ENCODE measurements at regions not wholly inside any gene's neighbourhood (a gene's known extent, or its start where the extent isn't known, plus 50 kb on each side); places are given as distances from the start of the nearest gene placed in this dataset.

- no peak for DNase-seq (ENCODE audit: low read depth)
Measured at GRCh38 chr5:175765858-175766257, 105.5 kb upstream of the CPLX2 start.

GRCh38 chr5:175766963-175767362 is 104.4 kb upstream of the CPLX2 start:
- no peak for DNase-seq (ENCODE audit: low read depth)

- DNase-seq (ENCODE audit: low read depth) = no peak
Measured at GRCh38 chr5:175772747-175773533, 98.4 kb upstream of the CPLX2 start.

DNA sequence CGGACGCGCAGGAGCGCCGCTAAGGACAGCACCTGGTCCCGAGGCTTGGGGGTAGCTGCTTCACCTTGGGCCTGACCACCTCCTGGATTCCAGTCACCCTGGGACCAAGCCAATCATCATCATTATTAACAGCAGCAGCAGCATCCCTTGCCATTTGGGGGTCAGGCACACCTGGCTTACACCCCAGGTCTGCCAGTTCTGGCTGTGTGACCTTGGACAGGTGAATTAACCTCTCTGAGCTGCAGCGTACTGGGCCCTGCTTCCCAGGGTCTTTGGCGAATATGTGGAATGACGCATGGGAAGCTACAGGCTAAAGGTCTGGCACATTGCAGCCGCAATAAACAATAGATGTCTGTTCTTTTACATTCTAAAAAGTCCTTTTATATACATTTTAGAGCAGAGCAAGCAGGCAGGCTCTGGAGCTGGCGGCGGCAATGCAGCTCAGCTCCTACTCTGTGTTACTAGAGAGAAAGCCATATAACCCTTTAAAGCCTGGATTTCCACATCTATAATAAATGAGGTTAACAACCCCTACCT is 97.8 kb upstream of the CPLX2 start:
- DNase-seq (ENCODE audit: low read depth) = no peak

DNA sequence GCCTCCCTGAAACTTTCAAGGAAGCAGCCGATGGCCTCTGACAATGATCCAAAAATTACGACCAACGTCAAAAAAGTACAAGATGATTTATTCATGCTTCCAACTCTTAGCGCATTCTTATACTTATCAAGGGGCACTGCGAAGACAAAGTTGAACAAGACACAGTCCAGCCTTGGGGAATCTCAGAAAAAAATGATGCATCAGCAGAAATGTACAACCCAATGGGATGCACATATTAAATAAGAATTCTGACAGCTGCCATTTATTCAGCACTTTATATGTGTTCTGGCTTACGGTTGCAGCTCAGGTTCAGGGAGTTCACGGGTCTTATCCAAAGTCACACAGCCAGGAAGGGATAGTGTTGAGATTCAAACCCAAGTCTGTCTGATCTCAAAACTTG is 96.0 kb upstream of the CPLX2 start:
- DNase-seq (ENCODE audit: low read depth) = no peak

DNA sequence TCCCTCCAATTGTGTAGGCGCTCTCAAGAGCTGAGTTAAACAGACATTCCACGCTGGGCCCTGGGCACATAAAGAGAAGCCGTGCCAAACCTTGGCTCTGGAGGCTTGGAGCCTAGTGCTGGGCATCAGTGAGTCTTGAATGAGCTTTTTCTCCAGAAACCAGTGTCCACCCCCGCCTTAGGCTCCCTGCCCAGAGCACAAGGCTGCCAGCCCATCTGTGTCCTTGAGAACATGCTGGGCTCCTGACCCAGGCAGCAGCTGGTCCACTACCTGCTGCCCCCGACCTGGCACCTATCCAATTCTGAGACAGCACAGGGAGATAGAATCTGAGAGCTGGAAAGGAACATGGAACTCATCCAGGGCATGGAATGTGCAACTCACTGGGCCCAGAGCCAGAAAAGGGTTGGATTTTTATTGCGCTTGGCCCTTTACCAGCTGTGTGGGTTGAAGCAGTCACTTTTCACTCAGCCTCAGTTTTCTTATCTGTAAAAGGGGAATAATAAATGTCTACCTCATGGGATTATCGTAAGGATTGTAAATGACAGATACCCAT is 92.4 kb upstream of the CPLX2 start:
- DNase-seq (ENCODE audit: low read depth) = no peak

GRCh38 chr5:175783739-175784138 is 87.6 kb upstream of the CPLX2 start:
- no peak for DNase-seq (ENCODE audit: low read depth)

DNA sequence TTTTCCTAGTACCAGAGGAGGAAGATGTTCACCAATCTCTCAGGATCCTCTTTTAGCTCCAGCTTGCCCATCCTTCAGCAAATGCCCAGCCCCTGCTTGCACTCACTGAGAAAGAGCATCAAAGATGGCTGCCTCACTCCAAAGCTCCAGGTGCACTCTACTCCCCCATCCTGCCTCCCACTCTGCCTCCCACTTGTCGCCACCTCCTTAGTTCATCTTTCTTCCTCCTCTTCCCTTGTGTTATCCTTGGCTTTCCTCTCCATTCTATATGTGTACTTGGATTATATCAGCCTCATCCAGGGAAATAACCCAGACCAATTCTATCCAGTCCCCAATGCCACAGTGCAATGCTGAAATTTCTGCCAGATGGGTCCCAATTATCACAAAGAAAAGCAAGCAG is 87.1 kb upstream of the CPLX2 start:
- no peak for DNase-seq (ENCODE audit: low read depth)

GRCh38 chr5:175785681-175786080 is 85.7 kb upstream of the CPLX2 start:
- DNase-seq (ENCODE audit: low read depth) = no peak

GRCh38 chr5:175788155-175788787 is 83.1 kb upstream of the CPLX2 start:
- DNase-seq (ENCODE audit: low read depth) = no peak

GRCh38 chr5:175789670-175790069 is 81.7 kb upstream of the CPLX2 start:
- DNase-seq (ENCODE audit: low read depth) = no peak

DNA sequence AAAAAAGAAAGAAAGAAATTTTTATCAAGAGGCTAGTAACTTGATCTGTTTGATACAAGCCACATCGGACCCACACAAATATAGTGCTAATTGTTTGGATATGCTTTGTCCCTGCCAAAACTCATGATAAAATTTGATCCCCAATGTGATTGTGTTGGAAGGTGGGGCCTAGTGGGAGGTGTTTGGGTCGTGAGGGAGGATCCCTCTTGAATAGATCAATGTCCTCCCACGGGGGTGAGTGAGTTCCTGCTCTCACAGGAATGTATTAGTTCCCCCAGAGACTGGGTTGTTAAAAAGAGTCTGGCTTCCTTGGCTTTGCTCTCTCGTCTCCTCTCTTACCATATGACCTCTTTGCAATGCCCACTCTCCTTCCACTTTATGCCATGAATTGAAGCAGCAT is 80.6 kb upstream of the CPLX2 start:
- no peak for DNase-seq (ENCODE audit: low read depth)

DNA sequence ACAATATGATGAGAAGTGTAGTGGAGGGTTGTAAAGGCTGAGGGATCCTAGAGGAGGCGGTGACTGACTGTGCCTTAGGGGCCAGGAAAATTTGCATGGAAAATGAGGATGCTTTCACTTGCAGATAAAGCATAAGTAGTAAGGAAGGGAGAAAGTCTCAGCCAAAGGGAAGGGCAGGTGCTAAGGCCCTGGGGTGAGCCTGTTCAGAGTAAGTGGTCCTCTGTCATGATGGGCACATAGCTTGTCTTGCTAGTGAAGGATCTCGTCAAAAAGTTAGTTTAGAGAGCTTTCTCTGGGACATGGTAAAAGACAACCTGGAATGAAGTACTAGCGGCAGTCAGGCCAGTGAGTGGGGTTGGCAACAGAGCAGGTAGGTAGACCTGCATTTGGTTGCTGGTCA is 75.4 kb upstream of the CPLX2 start:
- no peak for DNase-seq (ENCODE audit: low read depth)

DNA sequence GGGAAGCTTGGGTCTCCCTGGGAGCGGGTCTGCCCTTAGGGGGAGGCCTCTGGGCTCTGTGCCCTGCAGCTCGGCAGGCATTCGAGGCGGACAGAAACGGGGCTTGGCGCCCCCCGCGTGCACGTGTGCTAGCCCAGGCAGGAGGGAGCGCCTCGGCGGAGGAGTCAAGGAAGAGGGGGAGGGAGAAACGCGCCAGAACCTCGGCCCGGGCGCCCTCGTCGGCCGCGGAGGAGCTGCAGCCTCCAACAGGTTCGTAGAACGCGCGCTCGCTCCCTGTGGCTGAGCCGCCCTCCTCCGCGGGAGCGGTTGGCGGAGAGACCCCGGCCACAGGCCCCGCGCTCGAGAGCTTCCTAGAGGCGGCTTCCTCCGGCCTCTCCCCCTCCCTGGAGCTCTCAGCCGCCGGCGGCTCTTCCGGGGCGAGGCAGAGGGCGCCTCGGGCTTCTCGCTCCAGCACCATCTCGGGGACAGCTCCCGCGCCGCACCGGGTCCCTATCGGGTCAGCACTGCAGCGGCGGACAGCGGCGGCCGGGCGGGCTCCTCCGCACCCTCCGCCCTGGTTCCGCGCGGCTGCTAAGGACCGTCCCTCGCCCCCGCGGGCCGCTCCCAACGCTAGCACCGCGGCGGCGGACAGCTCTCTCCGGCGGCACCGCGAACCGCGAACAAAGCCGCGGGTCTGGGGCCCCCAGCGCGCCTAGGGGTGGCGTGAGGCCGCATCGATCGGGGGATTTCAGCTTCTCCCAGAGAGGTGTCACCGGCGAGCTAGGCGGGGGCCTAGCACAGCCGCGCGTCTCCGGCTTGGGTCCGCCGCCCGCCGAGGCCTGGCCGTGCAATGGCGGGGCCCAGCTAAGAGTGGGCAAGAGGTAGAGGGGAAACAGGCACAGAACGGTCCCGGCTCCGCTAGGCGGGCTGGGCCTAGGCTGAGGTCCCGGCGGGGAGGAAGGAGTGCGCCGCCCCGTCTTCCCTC is 74.6 kb upstream of the CPLX2 start:
- peak; percentile 83 for DNase-seq (ENCODE audit: low read depth)

DNA sequence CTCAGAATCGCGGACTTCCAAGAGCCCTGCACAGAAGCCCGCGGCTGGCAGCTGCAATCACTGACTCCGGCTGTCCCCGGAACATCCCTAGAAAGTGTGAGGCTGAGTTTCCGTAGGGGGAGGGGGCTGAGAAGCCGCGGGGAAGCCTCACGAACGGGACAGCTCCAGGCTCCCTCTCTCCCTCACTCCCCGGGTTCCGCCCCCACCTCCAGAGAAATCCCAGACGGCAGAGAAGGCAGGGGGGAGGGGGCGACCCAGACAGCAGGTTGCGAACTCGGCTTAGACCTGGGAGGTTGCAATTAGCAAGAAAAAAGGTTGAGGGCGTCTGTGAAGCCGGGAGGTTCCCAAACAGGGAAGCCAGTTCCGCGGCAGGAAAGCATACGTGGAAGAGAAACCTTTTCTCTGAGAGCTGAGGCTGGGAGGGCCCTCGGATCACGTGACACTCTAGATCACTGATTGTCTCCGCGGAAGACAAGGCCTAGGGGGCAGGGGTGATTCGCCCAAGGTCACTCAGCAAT is 73.8 kb upstream of the CPLX2 start:
- no peak for DNase-seq (ENCODE audit: low read depth)

DNA sequence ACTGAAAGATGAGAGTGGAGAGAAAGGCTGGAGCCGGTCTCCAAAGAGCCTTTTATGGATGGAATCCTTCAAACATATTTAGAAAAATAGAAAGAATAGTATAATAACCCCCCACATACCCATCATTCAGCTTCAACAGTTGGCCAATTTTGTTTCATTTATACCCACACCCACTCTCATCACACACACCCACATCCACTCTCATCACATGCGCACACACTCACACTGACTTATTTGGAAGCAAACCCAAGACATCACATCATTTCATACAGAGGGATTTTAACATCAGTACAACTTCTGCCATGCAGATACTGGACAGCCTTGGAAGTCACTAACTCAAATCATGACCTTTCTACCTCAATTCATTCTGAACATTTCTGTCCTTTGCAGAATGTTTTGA is 72.8 kb upstream of the CPLX2 start:
- DNase-seq (ENCODE audit: low read depth) = no peak

- peak; percentile 88 for DNase-seq (ENCODE audit: low read depth)
Measured at GRCh38 chr5:175800656-175801081, 70.7 kb upstream of the CPLX2 start.

DNA sequence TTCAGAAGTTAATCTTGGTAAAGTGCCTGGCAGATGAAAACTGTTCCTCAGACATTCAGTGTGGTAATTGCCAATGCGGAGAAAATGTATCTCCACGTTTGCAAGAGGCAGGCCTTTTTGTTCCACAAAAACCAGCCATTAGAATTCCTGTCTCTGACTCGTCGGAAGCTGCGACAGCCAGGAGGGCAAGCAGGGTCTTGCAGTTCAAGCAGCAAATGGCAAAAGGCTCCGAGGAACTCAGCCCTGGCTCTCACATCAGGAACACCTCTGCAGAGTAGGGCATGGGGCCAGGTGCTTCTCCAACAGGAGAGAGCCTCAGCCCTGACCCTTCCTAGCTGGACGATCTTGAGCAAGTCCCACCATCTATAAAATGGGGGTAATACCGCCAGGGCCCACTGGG is 69.0 kb upstream of the CPLX2 start:
- DNase-seq (ENCODE audit: low read depth) = no peak

DNA sequence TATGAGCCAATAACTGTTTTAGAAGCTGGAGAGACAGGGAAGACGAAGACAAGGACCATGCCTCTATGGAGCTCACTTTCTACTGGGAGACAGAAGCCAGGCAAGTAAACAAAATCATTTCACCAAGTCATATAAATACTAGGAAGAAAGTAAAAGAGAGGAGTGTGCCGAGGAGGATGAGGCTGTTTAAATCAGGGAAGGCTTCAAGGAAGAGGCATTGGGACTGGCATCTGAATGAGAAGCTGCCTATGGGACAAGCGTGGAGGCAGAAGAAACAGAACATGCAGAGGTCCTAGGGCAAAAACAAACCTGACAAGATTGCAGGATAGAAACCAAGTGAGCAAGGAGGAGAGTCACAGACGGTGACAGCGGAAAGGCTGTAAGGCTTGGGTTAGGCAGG is 68.1 kb upstream of the CPLX2 start:
- DNase-seq (ENCODE audit: low read depth) = no peak

- no peak for DNase-seq (ENCODE audit: low read depth)
Measured at GRCh38 chr5:175803736-175804454, 67.5 kb upstream of the CPLX2 start.
